ENCODE measurements at regions not wholly inside any gene's neighbourhood (a gene's known extent, or its start where the extent isn't known, plus 50 kb on each side); places are given as distances from the start of the nearest gene placed in this dataset.

- Histone ChIP-seq H3K36me3 (ENCODE audit: control insufficient read depth in 2 of 3, insufficient read depth in 3 of 3, low read length in 3 of 3) (no peaks in the 10 kb centered on the region), H3K4me3 (ENCODE audit: low read length in 3 of 3) (no peak overlapping the region), H3K27me3 (ENCODE audit: control insufficient read depth, insufficient read depth, low read length) (no peaks in the 10 kb centered on the region), H3K4me1 (ENCODE audit: control insufficient read depth in 2 of 3, insufficient read depth in 2 of 3, low read depth in 1 of 3, low read length in 3 of 3) (no peaks in the 10 kb centered on the region), H3K9ac (ENCODE audit: low read length in 3 of 3) (no peak overlapping the region), H3K9me3 (ENCODE audit: control insufficient read depth in 2 of 3, insufficient read depth in 1 of 3, low read length in 3 of 3) (no peaks in the 10 kb centered on the region), H3K27ac (ENCODE audit: low read depth in 2 of 2, low read length in 2 of 2) (no peak overlapping the region)
- intact Hi-C loops (cut with DNase I), result no loop called here
- no peak for TF ChIP-seq CTCF (IDR thresholded peaks at IDR 0.05; ENCODE audit: borderline replicate concordance, extremely low read depth, insufficient read depth)
- DNase-seq (no peak), FAIRE-seq (no peak)
Observed at GRCh38 chr6:66913657-66914056, 1206.6 kb upstream of the EYS start.

GRCh38 chr6:66902457-66902856, 1195.4 kb upstream of the EYS start:
- Histone ChIP-seq H3K4me3 (ENCODE audit: low read length in 3 of 3) (no peak overlapping the region), H3K9me3 (ENCODE audit: control insufficient read depth in 2 of 3, insufficient read depth in 1 of 3, low read length in 3 of 3) (peaks cover 0 to 2% (median 0%) of the 10 kb centered on the region in 3 donors), H3K36me3 (ENCODE audit: control insufficient read depth in 2 of 3, insufficient read depth in 3 of 3, low read length in 3 of 3) (no peaks in the 10 kb centered on the region), H3K9ac (ENCODE audit: low read length in 3 of 3) (no peak overlapping the region), H3K27ac (ENCODE audit: low read depth in 2 of 2, low read length in 2 of 2) (no peak overlapping the region), H3K27me3 (ENCODE audit: control insufficient read depth, insufficient read depth, low read length) (no peaks in the 10 kb centered on the region), H3K4me1 (ENCODE audit: control insufficient read depth in 2 of 3, insufficient read depth in 2 of 3, low read depth in 1 of 3, low read length in 3 of 3) (no peaks in the 10 kb centered on the region)
- DNase-seq (no peak), FAIRE-seq (no peak)
- no peak for TF ChIP-seq CTCF (IDR thresholded peaks at IDR 0.05; ENCODE audit: borderline replicate concordance, extremely low read depth, insufficient read depth)
- intact Hi-C loops (cut with DNase I), result no loop called here

GRCh38 chr6:66900133-66901083, 1193.4 kb upstream of the EYS start:
- DNase-seq, result no peak
- no peaks in the 10 kb centered on the region for H3K27me3 ChIP-seq (ENCODE audit: control insufficient read depth, insufficient read depth, low read length)
- no peak overlapping the region for H3K9ac ChIP-seq (ENCODE audit: low read length in 3 of 3)
- no peak for FAIRE-seq
- H3K27ac ChIP-seq (ENCODE audit: low read depth in 2 of 2, low read length in 2 of 2), result no peak overlapping the region
- peaks cover 0 to 3% (median 0%) of the 10 kb centered on the region in 3 donors for H3K9me3 ChIP-seq (ENCODE audit: control insufficient read depth in 2 of 3, insufficient read depth in 1 of 3, low read length in 3 of 3)
- TF ChIP-seq CTCF (IDR thresholded peaks at IDR 0.05; ENCODE audit: borderline replicate concordance, extremely low read depth, insufficient read depth), result no peak
- H3K4me1 ChIP-seq (ENCODE audit: control insufficient read depth in 2 of 3, insufficient read depth in 2 of 3, low read depth in 1 of 3, low read length in 3 of 3), result no peaks in the 10 kb centered on the region
- no peak overlapping the region for H3K4me3 ChIP-seq (ENCODE audit: low read length in 3 of 3)
- no peaks in the 10 kb centered on the region for H3K36me3 ChIP-seq (ENCODE audit: control insufficient read depth in 2 of 3, insufficient read depth in 3 of 3, low read length in 3 of 3)
- intact Hi-C loops (cut with DNase I), result no loop called here
